WTC11 (cell line): ENCODE measurements at regions not wholly inside any gene's neighbourhood (a gene's known extent, or its start where the extent isn't known, plus 50 kb on each side); places are given as distances from the start of the nearest gene placed in this dataset.

ENCODE experiments used
- ATAC-seq: fragments of 200-7000 bp; cut with Tn5 transposase; 2 replicates; pipeline ENCODE4 v1.10.0; 2021; ENCODE audit warnings: mild to moderate bottlenecking, moderate library complexity
- CTCF ChIA-PET: fragments of 300-600 bp; sonication (Branson Sonifier 250); formaldehyde crosslinking; loops from one replicate; lab custom pipeline; 2021; ENCODE audit warnings: antibody characterized with exemption; lab: Charles Lee
- POLR2A ChIA-PET: fragments of 350-600 bp; sonication (Branson Sonifier 250); formaldehyde crosslinking; loops from one replicate; lab custom pipeline; 2021; ENCODE audit warnings: antibody characterized with exemption; lab: Charles Lee
- DNase-seq: peaks from one replicate; pipeline ENCODE4 v3.0.0; 2021; ENCODE audit warnings: low spot score
- H3K27ac Mint-ChIP-seq: 2 replicates; pipeline ENCODE4 v1.8.0; 2021; ENCODE audit warnings: mixed read lengths
- H3K27me3 Mint-ChIP-seq: 2 replicates; pipeline ENCODE4 v1.8.0; 2021; ENCODE audit warnings: low read depth, mild to moderate bottlenecking, moderate library complexity, mixed read lengths
- H3K36me3 Mint-ChIP-seq: 2 replicates; pipeline ENCODE4 v1.8.0; 2021; ENCODE audit warnings: mixed read lengths
- H3K4me1 Mint-ChIP-seq: 2 replicates; pipeline ENCODE4 v1.8.0; 2022; ENCODE audit warnings: mixed read lengths
- H3K4me3 Mint-ChIP-seq: 2 replicates; pipeline ENCODE4 v1.8.0; 2021; ENCODE audit warnings: mild to moderate bottlenecking, moderate library complexity, mixed read lengths
- H3K9me3 Mint-ChIP-seq: 2 replicates; pipeline ENCODE4 v1.8.0; 2021; ENCODE audit warnings: mixed read lengths
- CTCF ChIP-seq: fragments of 200-600 bp; IDR thresholded peaks from 2 replicates; pipeline ENCODE4 v1.8.0; 2022; ENCODE audit warnings: antibody characterized with exemption
- E2F1 ChIP-seq: sonication (generic); formaldehyde crosslinking; IDR thresholded peaks from 2 replicates; pipeline ENCODE4 v1.8.0; 2022; ENCODE audit warnings: mild to moderate bottlenecking, missing genetic modification reagents
- ELF4 ChIP-seq: sonication (generic); formaldehyde crosslinking; IDR thresholded peaks from 2 replicates; pipeline ENCODE4 v1.8.1; 2022; ENCODE audit warnings: low read depth, mild to moderate bottlenecking, moderate library complexity, missing genetic modification reagents
- FOXJ3 ChIP-seq: sonication (generic); formaldehyde crosslinking; IDR thresholded peaks from 2 replicates; pipeline ENCODE4 v1.9.0; 2021; ENCODE audit warnings: missing genetic modification reagents, mild to moderate bottlenecking, borderline replicate concordance
- FOXK1 ChIP-seq: sonication (generic); formaldehyde crosslinking; IDR thresholded peaks from 2 replicates; pipeline ENCODE4 v1.8.0; 2022; ENCODE audit warnings: mild to moderate bottlenecking, moderate library complexity, missing genetic modification reagents
- GRHL2 ChIP-seq: fragments of 250-450 bp; sonication (Bioruptor Pico); IDR thresholded peaks from 2 replicates; pipeline ENCODE4 v1.8.0; 2022; ENCODE audit warnings: mild to moderate bottlenecking, moderate library complexity; ENCODE audit not compliant: insufficient replicate concordance, severe bottlenecking
- GTF2I ChIP-seq: fragments of 250-450 bp; sonication (Bioruptor Pico); conservative IDR thresholded peaks from 2 replicates; pipeline ENCODE4 v1.4.0; 2021; ENCODE audit warnings: mild to moderate bottlenecking
- MAX ChIP-seq: sonication (generic); formaldehyde crosslinking; IDR thresholded peaks from 2 replicates; pipeline ENCODE4 v1.8.0; 2022; ENCODE audit warnings: mild to moderate bottlenecking, missing genetic modification reagents
- MLX ChIP-seq: sonication (generic); formaldehyde crosslinking; IDR thresholded peaks from 2 replicates; pipeline ENCODE4 v1.8.1; 2023; ENCODE audit warnings: mild to moderate bottlenecking, missing genetic modification reagents, moderate library complexity
- NR3C1 ChIP-seq: sonication (generic); formaldehyde crosslinking; conservative IDR thresholded peaks from 2 replicates; pipeline ENCODE4 v1.8.1; 2023; ENCODE audit warnings: low read depth, mild to moderate bottlenecking, missing genetic modification reagents
- OVOL2 ChIP-seq: fragments of 250-450 bp; sonication (Bioruptor Pico); IDR thresholded peaks from 2 replicates; pipeline ENCODE4 v1.9.0; 2021; ENCODE audit warnings: mild to moderate bottlenecking, borderline replicate concordance
- TEAD4 ChIP-seq: sonication (generic); formaldehyde crosslinking; IDR thresholded peaks from 2 replicates; pipeline ENCODE4 v1.8.0; 2022; ENCODE audit warnings: mild to moderate bottlenecking, missing genetic modification reagents
- USF2 ChIP-seq: sonication (generic); formaldehyde crosslinking; IDR thresholded peaks from 2 replicates; pipeline ENCODE4 v1.8.1; 2023; ENCODE audit warnings: mild to moderate bottlenecking, missing genetic modification reagents, moderate library complexity
- ZBTB43 ChIP-seq: sonication (generic); formaldehyde crosslinking; IDR thresholded peaks from 2 replicates; pipeline ENCODE4 v1.8.1; 2023; ENCODE audit warnings: mild to moderate bottlenecking, missing genetic modification reagents
- ZNF263 ChIP-seq: sonication (generic); formaldehyde crosslinking; IDR thresholded peaks from 2 replicates; pipeline ENCODE4 v1.8.1; 2022; ENCODE audit warnings: low read depth, mild to moderate bottlenecking, moderate library complexity, missing genetic modification reagents
- ZNF317 ChIP-seq: sonication (generic); formaldehyde crosslinking; IDR thresholded peaks from 2 replicates; pipeline ENCODE4 v1.8.1; 2023; ENCODE audit warnings: low read depth, mild to moderate bottlenecking, moderate library complexity, missing genetic modification reagents, borderline replicate concordance
- ZNF396 ChIP-seq: fragments of 250-450 bp; sonication (Bioruptor Pico); IDR thresholded peaks from 2 replicates; pipeline ENCODE4 v1.8.0; 2021; ENCODE audit warnings: mild to moderate bottlenecking, moderate library complexity, borderline replicate concordance
- TF ChIP-seq, protein P1 (sequence below): sonication (generic); formaldehyde crosslinking; IDR thresholded peaks from 2 replicates; pipeline ENCODE4 v1.8.1; 2022; ENCODE audit warnings: mild to moderate bottlenecking, moderate library complexity, missing genetic modification reagents
- TF ChIP-seq, protein P2 (sequence below): sonication (generic); formaldehyde crosslinking; IDR thresholded peaks from 2 replicates; pipeline ENCODE4 v1.8.1; 2022; ENCODE audit warnings: low read depth, mild to moderate bottlenecking, moderate library complexity, missing genetic modification reagents, borderline replicate concordance
- TF ChIP-seq, protein P3 (sequence below): sonication (generic); formaldehyde crosslinking; conservative IDR thresholded peaks from 2 replicates; pipeline ENCODE4 v1.8.1; 2023; ENCODE audit warnings: mild to moderate bottlenecking, low read depth, missing genetic modification reagents, moderate library complexity

- no peaks in the 10 kb centered on the region; the same call in 1 of the 2 replicates for H3K27me3 Mint-ChIP-seq
- TF ChIP-seq USF2 (CRISPR knock-in tag) (no peak), ZBTB43 (CRISPR knock-in tag) (no peak), FOXK1 (CRISPR knock-in tag) (no peak), OVOL2 (no peak), E2F1 (CRISPR knock-in tag) (no peak), ELF4 (CRISPR knock-in tag) (no peak), CTCF (no peak), ZNF317 (CRISPR knock-in tag) (no peak), ZNF263 (CRISPR knock-in tag) (no peak), MLX (CRISPR knock-in tag) (no peak), ZNF396 (no peak), MAX (CRISPR knock-in tag) (no peak), FOXJ3 (no peak), NR3C1 (CRISPR knock-in tag) (no peak), GRHL2 (no peak), GTF2I (CRISPR knock-in tag) (no peak), TEAD4 (CRISPR knock-in tag) (no peak)
- TF ChIP-seq, protein P1, sequence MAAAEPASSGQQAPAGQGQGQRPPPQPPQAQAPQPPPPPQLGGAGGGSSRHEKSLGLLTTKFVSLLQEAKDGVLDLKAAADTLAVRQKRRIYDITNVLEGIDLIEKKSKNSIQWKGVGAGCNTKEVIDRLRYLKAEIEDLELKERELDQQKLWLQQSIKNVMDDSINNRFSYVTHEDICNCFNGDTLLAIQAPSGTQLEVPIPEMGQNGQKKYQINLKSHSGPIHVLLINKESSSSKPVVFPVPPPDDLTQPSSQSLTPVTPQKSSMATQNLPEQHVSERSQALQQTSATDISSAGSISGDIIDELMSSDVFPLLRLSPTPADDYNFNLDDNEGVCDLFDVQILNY (CRISPR knock-in tag) = no peak
- TF ChIP-seq, protein P2, sequence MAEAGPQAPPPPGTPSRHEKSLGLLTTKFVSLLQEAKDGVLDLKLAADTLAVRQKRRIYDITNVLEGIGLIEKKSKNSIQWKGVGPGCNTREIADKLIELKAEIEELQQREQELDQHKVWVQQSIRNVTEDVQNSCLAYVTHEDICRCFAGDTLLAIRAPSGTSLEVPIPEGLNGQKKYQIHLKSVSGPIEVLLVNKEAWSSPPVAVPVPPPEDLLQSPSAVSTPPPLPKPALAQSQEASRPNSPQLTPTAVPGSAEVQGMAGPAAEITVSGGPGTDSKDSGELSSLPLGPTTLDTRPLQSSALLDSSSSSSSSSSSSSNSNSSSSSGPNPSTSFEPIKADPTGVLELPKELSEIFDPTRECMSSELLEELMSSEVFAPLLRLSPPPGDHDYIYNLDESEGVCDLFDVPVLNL (CRISPR knock-in tag) = no peak
- TF ChIP-seq, protein P3, sequence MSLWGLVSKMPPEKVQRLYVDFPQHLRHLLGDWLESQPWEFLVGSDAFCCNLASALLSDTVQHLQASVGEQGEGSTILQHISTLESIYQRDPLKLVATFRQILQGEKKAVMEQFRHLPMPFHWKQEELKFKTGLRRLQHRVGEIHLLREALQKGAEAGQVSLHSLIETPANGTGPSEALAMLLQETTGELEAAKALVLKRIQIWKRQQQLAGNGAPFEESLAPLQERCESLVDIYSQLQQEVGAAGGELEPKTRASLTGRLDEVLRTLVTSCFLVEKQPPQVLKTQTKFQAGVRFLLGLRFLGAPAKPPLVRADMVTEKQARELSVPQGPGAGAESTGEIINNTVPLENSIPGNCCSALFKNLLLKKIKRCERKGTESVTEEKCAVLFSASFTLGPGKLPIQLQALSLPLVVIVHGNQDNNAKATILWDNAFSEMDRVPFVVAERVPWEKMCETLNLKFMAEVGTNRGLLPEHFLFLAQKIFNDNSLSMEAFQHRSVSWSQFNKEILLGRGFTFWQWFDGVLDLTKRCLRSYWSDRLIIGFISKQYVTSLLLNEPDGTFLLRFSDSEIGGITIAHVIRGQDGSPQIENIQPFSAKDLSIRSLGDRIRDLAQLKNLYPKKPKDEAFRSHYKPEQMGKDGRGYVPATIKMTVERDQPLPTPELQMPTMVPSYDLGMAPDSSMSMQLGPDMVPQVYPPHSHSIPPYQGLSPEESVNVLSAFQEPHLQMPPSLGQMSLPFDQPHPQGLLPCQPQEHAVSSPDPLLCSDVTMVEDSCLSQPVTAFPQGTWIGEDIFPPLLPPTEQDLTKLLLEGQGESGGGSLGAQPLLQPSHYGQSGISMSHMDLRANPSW = no peak
- H3K27ac Mint-ChIP-seq = no peak overlapping the region
- no peak for ATAC-seq
- H3K36me3 Mint-ChIP-seq = no peaks in the 10 kb centered on the region
- H3K4me1 Mint-ChIP-seq = peaks cover 2% of the 10 kb centered on the region; the same call in 1 of the 2 replicates
- no peaks in the 10 kb centered on the region for H3K9me3 Mint-ChIP-seq
- CTCF ChIA-PET = no interaction called here
- POLR2A ChIA-PET = no interaction called here
- no peak for DNase-seq
- no peak overlapping the region for H3K4me3 Mint-ChIP-seq
Observed at GRCh38 chr2:121869363-121869762, 113.9 kb downstream of the TSN start.
